ENCODE measurements at regions not wholly inside any gene's neighbourhood (a gene's known extent, or its start where the extent isn't known, plus 50 kb on each side); places are given as distances from the start of the nearest gene placed in this dataset.

GRCh38 chr11:121688860-121689614, 236.3 kb upstream of the SORL1-AS1 start:
- whole genome bisulfite sequencing (ENCODE audit: low lambda C conversion rate): 38% methylated on average over 8 of the region's 8 CpGs
- CTCF ChIA-PET (ENCODE audit: low intra/inter-chr PET ratio, low total read pairs): no interaction called here
- peak; percentile 60 for ATAC-seq
- no peak overlapping the region for H3K27ac ChIP-seq (ENCODE audit: extremely low read length, insufficient read depth, low read length)
- POLR2A ChIA-PET: no interaction called here
- no peaks in the 10 kb centered on the region for H4K20me1 ChIP-seq (ENCODE audit: insufficient read depth, low read length)
- no peaks in the 10 kb centered on the region for H3K36me3 ChIP-seq (replicated peaks in 1 of 2; ENCODE audit: control insufficient read depth in 1 of 2, insufficient read depth in 2 of 2, low read length in 2 of 2)
- intact Hi-C loops (cut with micrococcal nuclease; ENCODE audit: unreplicated experiment): no loop called here
- no TSS peak for BruUV-seq (replicated peaks)
- TF ChIP-seq ZNF160 (CRISPR knock-in tag; IDR thresholded peaks at IDR 0.05): no peak
- no peak for TF ChIP-seq PAF1 (CRISPR knock-in tag; IDR thresholded peaks at IDR 0.05)
- no peak for TF ChIP-seq KLF11 (CRISPR knock-in tag; IDR thresholded peaks at IDR 0.05)
- TF ChIP-seq HMG20A (CRISPR knock-in tag; IDR thresholded peaks at IDR 0.05; ENCODE audit: borderline replicate concordance): no peak
- 0 out of 2 replicates have a peak, but pooled peaks have one; percentile 7 for TF ChIP-seq ARID5B (CRISPR knock-in tag; IDR thresholded peaks at IDR 0.05)
- TF ChIP-seq, protein P1, sequence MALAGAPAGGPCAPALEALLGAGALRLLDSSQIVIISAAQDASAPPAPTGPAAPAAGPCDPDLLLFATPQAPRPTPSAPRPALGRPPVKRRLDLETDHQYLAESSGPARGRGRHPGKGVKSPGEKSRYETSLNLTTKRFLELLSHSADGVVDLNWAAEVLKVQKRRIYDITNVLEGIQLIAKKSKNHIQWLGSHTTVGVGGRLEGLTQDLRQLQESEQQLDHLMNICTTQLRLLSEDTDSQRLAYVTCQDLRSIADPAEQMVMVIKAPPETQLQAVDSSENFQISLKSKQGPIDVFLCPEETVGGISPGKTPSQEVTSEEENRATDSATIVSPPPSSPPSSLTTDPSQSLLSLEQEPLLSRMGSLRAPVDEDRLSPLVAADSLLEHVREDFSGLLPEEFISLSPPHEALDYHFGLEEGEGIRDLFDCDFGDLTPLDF (CRISPR knock-in tag; IDR thresholded peaks at IDR 0.05): no peak
- no peak for TF ChIP-seq ZIK1 (CRISPR knock-in tag; IDR thresholded peaks at IDR 0.05; ENCODE audit: borderline replicate concordance, low read depth)
- TF ChIP-seq FOSL2 (CRISPR knock-in tag; IDR thresholded peaks at IDR 0.05): peak; percentile 76
- no peak for TF ChIP-seq ZNF883 (CRISPR knock-in tag; IDR thresholded peaks at IDR 0.05; ENCODE audit: not compliant biosample characterization)
- TF ChIP-seq TEAD3 (CRISPR knock-in tag; optimal IDR thresholded peaks at IDR 0.05; ENCODE audit: borderline replicate concordance): peak; percentile 21
- no peak for TF ChIP-seq ZSCAN20 (CRISPR knock-in tag; IDR thresholded peaks at IDR 0.05; ENCODE audit: borderline replicate concordance)
- TF ChIP-seq ELF3 (CRISPR knock-in tag; IDR thresholded peaks at IDR 0.05): no peak
- TF ChIP-seq DMAP1 (CRISPR knock-in tag; IDR thresholded peaks at IDR 0.05): no peak
- TF ChIP-seq U2AF2 (IDR thresholded peaks at IDR 0.05; ENCODE audit: low read depth, low read length): no peak
- no peak for TF ChIP-seq TBX2 (CRISPR knock-in tag; IDR thresholded peaks at IDR 0.05; ENCODE audit: borderline replicate concordance)
- no peak for TF ChIP-seq EP300 (IDR thresholded peaks at IDR 0.05; ENCODE audit: low read depth in 2 of 2, low read length in 2 of 2)
- TF ChIP-seq EP300 (CRISPR knock-in tag; IDR thresholded peaks at IDR 0.05; ENCODE audit: borderline replicate concordance): peak; percentile 17; the same call in 1 of the 2 replicates
- no peak overlapping the region for H3K9ac ChIP-seq (ENCODE audit: insufficient read depth, low read depth, low read length)
- peaks cover 34% of the 10 kb centered on the region for H3K4me1 ChIP-seq (ENCODE audit: insufficient read depth, low read length)
- no peak overlapping the region for H3K4me2 ChIP-seq (ENCODE audit: low read depth, low read length)
- H3K9me3 ChIP-seq (ENCODE audit: low read length): no peaks in the 10 kb centered on the region
- no peak for FAIRE-seq
- DNase-seq (ENCODE audit: low spot score): peak; percentile 75
- no peak overlapping the region for H3K4me3 ChIP-seq (replicated peaks in 1 of 3; ENCODE audit: insufficient read depth in 1 of 3, low read depth in 2 of 3, low read length in 3 of 3)
- in situ Hi-C loops (cut with HindIII; ENCODE audit: extremely low pct_ligation_motif_present, low pct_unique_long_range_greater_than_20kb): no loop called here
- H2AFZ ChIP-seq (ENCODE audit: low read length): no peak overlapping the region
- no peaks in the 10 kb centered on the region for H3K79me2 ChIP-seq (ENCODE audit: insufficient read depth, low read length)
- H3K27me3 ChIP-seq (ENCODE audit: control insufficient read depth in 1 of 2, insufficient read depth in 2 of 2, low read length in 2 of 2): no peaks in the 10 kb centered on the region

Measured in HepG2 (cell line).